ENCODE measurements at regions not wholly inside any gene's neighbourhood (a gene's known extent, or its start where the extent isn't known, plus 50 kb on each side); places are given as distances from the start of the nearest gene placed in this dataset.

DNA sequence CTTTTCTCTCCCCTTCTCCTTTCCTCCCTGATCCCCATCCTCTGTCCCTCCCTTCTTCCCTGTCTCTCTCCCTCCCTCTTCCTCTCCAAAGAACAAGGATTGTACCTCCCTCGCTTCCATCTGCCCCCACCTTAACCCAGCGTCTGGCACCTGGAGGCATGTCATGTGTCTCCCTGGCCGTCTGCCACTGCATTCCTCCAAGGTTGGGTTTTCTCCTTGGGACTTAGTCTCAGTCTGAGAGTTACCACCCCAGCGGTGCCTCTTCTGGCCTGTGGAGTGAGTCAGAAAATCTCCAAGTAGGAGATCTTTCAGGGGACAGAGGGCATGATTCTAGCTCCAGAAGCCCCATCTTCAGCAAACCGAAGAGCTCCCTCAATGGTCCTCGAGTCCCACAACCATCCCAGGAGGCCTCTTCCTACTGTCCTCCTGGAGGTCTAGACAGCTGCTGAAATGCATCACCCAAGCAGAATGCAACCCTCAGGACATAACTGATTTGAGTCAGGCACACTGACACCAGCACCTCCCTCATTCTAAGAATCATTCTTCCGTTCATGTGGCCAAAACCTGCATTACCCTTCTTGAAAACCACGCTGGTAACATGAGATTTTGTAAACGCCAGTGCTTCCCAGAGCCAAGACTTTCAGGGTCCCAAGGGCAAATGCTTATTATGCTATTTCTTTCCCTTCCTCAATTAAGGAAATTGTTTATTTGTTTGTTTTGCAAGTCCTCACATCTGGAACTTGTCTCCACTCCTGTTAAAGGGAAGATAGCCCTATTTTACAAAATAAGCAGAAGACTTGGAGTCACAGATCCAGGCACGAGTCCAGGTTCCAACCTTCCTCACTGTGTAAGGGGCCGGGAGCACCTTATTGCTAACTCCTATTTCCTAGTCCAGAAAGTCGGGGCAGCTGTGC, 463.2 kb downstream of the BCL11B start:
- no peak for DNase-seq

GRCh38 chr14:98816195-98816594, 455.8 kb downstream of the BCL11B start:
- DNase-seq, result no peak

DNA sequence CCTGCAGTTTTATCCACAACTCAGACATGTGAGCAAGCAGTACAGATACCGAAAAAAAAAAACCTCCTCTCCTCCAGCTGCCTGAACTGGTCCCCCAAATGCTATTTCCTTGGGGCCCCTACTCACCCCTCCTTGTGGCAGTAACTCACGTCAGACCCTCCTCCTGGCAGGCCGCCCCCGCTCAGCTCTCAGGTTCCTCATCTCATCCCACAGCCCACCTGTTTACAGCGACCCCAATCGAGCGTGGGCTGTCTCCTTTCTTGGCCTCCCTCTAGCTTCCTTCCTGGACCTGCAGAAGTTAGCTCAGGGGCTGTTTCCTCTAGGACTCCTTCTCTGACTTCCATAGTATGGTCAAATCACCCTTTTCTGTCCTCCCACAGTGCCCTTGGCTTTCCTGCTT, 455.3 kb downstream of the BCL11B start:
- DNase-seq, result no peak

GRCh38 chr14:98819132-98819866, 452.7 kb downstream of the BCL11B start:
- no peak for DNase-seq

DNA sequence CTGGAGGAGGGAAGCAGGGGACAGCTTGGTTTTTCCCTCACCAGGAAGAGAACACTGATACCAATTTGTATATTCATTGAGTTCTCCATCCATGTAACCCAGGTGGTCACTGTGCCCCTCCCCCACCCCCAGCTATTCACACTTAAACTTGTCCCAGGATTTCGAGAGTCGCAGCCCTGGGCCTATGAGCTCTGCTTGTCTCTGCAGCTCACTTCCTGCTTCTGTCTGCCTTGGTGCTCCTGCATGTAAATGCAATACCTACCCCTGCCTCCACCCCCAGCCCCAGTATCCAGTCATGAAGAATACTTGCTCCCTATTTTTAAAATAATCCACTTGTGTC, 452.2 kb downstream of the BCL11B start:
- DNase-seq, result no peak

DNA sequence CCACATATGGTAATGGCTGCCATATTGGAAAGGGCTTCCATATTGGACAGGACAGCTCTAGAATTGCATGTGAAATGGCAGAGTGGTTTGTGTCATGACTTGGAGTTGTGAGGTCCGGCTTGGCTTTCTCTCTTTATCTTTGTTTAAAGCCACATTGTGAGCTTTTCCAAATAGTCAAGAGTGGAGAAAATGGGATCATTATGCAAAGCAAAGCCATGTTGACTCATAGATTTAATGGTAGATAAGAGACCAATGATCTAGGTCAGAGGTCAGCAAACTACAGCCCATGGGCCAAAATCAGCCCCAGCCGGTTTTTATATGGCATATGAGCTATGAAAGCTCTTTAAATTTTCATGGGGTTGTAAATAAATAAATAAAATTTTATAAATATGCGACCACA, 449.1 kb downstream of the BCL11B start:
- DNase-seq, result no peak

GRCh38 chr14:98826618-98827017, 445.4 kb downstream of the BCL11B start:
- no peak for DNase-seq

GRCh38 chr14:98834119-98834518, 437.9 kb downstream of the BCL11B start:
- no peak for DNase-seq

DNA sequence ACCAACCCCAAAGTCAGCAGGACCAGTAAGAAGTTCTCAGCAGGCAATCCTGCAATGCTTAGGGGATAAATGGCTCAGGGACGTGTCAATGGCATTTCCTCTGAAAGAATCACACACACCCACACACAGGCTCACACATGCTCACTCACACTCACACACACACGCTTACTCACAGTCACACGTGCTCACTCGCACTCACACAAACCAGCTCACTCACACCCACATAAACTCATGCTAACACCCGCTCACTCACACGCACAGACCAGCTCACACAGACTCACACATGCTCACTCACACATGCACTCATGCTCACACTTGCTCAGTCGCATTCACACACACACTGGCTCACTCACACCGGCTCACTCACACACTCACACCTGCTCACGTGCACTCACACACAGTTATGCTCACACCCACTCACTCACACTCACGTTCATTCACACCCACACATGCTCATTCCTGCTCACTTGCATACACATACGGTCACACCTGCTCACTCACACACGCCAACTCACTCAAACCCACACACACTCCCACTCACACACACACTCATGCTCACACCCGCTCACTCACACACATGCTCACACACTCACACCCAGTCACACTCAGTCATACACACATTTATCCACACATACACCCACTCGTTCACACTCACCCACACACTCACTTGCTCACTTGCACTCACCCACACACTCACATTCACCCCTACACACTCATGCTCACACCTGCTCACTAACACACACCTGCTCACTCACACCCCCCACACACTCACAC, 436.8 kb downstream of the BCL11B start:
- no peak for DNase-seq

DNA sequence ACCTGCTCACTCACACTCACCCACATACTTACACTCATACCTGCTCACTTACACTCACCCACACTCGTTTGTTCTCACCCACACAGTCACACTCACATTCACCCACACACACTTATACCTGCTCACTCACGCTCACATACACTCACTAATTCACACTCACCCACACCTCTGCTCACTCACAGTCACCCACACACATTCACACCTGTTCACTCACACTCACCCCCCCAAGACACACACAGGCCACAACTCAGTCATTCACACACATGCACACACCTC, 436.2 kb downstream of the BCL11B start:
- no peak for DNase-seq

DNA sequence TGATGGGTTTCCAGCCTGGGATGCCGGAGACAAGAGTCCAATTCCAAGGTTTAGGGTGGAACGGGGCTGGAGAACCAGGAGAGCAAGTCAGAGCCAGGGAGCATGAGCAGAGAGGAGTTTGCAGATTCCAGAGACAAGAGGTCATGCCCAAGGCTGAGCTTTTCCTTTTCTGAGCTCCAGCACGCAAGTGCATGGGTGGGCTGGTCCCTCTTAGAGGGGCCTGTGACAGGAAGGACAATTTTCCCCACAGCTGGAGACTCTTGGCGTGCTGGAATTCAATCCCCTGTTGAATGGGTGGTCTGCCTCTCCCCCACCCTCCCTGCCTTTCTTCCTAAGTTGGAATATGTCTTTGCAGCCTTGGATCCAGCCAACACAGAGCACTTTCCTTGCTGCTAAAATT, 431.9 kb downstream of the BCL11B start:
- DNase-seq, result no peak

GRCh38 chr14:98840511-98840910, 431.5 kb downstream of the BCL11B start:
- no peak for DNase-seq

DNA sequence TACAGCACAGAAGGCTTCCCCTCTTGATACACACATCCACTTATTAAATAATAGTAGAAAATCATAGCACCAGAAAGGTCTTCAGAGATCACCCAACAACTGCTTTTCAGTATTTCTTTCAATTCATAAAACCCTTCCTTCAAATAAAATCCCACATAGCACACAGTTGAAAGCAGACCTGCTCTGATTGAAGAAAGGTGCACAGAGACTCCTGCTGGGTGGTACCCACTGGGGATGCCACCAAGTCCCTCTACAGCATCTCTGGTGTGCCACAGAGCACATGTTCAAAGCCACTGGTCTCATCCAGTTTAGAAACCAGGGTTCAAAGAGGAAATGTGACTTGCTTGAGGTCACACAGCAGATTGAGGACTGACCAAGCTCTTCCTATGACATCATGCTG, 427.5 kb downstream of the BCL11B start:
- DNase-seq, result no peak

DNA sequence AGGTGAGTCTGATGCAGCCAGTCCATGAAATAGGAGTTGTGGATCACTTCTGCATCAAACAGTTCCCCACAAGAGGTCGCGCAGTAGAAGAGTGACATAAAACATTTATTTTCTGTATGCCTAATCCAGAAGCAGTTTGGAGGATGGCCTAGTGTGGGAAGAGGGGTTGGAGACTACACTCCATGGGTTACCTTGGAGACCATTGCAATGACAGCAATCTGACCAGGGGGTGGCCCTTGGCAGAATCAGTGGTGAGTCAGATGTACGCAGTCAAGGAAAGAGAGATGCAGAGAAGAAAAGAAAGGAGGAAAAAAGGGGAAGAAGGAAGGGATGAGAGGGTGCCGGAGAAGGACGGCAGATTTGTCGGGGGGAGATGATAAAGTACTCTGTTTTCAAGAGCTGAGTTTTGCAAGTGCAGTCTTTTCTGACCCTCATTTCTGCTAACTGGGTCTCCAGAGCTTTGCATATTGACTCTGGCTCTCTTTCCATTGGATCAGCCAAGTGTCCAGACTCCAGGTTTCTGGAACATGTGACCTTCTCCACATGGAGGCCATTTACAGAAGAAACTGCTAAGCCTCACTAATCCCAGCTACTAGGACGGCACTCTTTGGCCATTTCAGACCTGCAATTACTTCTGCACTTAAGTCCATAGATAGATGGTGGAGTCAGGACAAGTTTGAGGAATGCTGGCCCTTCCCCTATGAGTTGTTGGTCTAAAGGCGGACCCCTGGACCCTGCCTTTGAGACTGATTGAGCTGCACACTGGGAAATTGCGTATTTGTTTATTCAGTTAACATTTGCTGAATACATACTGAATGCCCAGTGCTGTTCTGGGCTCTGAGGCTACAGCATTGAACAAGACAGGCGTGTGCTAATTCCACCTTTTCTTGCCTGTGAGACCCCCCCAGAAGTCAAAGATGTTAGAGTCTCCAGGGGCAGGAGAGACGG, 424.2 kb downstream of the BCL11B start:
- DNase-seq, result no peak

DNA sequence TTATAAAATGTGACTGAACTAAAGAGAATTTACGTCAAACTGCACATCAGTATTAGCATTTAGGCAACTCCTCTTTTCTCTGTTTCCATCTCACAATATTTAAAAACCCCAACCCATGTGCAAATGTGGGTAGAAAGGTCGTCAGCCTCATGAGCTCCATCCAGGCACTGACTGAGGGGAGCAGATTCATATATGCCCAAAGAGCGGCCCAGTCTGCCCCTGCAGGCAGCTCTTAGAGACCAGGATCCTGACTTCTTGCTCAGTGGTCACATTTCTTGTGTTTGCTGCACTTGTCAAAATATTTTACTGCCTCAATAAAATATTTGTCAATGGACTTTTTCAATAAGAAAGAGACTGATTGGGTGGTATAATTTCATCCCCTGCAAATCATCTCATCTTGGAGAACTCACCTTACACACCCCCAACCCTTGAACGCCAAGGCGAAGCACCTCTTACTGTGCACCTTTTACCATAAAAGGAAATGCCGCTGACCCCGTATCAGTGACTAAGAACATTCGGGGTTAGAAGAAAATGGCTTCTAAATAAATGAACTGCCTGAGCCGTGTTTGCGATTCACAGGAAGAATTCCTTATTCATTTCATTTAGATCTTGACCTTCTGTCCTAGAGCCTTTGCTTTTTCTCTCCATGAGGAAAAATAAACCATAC, 418.8 kb downstream of the BCL11B start:
- no peak for DNase-seq

- DNase-seq, result no peak
Measured at GRCh38 chr14:98855926-98856715, 415.9 kb downstream of the BCL11B start.

DNA sequence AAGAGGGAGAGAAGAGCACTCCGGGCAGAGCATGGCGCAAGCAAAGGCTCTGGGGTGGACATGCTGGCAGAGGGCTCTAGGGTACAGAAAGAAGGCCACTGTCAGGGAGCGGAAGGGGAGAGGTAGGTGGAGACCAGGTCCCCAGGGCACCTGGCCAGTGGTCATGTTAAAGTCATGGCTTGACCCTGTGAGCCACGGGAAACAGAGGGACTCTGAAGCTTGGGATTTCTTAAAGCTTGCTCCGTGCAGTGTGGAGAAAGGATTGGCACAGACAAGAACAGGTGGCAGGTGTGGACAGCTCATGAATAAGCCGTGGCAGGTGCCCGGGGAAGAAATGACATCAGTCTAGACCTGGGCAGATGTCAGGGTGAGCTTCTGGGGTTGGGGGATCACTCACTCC, 413.8 kb downstream of the BCL11B start:
- DNase-seq, result no peak

GRCh38 chr14:98858561-98858960, 413.4 kb downstream of the BCL11B start:
- no peak for DNase-seq

- no peak for DNase-seq
Measured at GRCh38 chr14:98859301-98859700, 412.7 kb downstream of the BCL11B start.

GRCh38 chr14:98864211-98864610, 407.8 kb downstream of the BCL11B start:
- DNase-seq, result no peak

DNA sequence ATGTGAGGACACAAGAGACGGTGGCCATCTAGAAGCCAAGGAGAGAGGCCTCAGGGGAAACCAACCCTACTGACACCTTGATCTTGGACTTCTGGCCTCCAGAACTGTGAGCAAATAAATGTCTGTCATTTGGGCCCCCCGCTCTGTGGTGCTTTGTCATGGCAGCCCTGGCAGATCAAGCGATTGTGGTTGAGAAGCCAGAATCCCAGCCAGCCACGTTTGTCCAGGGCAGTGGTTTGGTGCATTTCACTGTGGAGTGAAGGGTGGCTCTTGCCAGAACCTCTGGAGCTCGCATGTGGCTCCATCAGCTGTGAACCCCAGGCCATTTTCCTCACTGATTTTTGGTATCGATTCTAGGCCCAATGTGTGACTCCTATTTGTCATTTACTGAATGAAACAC, 404.9 kb downstream of the BCL11B start:
- DNase-seq, result no peak
